ENCODE measurements at regions not wholly inside any gene's neighbourhood (a gene's known extent, or its start where the extent isn't known, plus 50 kb on each side); places are given as distances from the start of the nearest gene placed in this dataset.

DNA sequence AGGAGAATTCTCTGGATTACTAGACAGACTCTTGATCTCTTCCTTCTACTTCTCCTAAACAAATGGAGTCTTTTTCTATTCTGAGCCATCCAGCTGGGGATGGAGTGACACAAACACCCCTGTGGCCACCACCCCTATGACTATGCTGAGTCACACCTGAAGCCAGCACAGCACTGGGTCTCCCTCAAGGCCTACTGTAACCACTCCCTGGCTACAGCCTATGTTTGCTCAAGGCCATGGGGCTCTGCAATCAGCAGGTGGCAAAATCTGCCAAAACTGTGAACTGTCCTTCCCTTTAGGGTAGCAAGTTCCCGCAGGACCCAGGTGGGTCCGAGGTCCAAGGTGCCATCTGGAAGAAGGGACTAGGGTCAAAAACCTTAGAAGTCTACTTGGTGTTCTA, 132.3 kb downstream of the TINAG start:
- DNase-seq (ENCODE audit: extremely low read depth in 1 of 2, low read depth in 1 of 2) = no peak

DNA sequence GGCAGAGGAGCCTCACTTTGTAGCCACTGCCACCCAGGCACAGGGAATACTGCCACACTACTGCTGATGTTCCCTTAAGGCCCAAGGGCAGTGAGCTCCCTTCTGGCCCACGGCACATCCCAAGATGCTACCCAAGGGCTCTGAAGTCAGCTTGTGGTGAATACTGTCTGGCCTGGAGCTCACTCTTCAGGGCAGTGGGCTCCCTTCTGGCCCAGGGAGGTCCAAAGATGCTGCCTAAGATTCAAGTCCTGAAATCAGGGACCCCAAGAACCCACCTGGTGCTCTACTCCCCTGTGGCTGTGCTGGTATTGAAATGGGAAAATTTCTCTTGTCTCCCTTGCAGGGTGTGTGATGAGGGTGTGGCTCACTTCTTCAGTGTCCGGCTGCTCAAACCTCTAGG, 132.8 kb downstream of the TINAG start:
- DNase-seq (ENCODE audit: extremely low read depth in 1 of 2, low read depth in 1 of 2) = no peak

- no peak for DNase-seq (ENCODE audit: extremely low read depth in 1 of 2, low read depth in 1 of 2)
Observed at GRCh38 chr6:54441687-54442248, 133.5 kb downstream of the TINAG start.

GRCh38 chr6:54445207-54445606, 137.0 kb downstream of the TINAG start:
- DNase-seq (ENCODE audit: extremely low read depth in 1 of 2, low read depth in 1 of 2) = no peak

GRCh38 chr6:54448617-54449016, 140.4 kb downstream of the TINAG start:
- DNase-seq (ENCODE audit: extremely low read depth in 1 of 2, low read depth in 1 of 2) = no peak

DNA sequence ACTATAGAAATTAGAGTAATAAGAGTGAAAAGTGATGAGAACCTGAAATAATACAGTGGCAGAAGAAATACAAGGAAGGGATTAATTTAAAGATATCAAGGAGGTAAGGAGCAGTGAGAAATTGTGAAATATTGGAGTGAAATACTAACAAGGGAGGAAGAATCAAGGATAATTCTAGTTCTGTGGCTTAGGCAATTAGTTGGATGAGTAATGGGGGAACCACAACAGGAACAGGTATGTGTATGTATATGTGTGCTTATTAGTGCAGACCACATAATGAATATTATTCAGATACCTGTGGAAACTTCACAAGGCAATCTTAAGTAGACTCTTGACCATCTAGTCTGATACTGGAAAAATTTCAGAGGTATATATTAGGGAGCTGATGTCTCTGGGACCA, 143.3 kb downstream of the TINAG start:
- DNase-seq (ENCODE audit: extremely low read depth in 1 of 2, low read depth in 1 of 2) = no peak

DNA sequence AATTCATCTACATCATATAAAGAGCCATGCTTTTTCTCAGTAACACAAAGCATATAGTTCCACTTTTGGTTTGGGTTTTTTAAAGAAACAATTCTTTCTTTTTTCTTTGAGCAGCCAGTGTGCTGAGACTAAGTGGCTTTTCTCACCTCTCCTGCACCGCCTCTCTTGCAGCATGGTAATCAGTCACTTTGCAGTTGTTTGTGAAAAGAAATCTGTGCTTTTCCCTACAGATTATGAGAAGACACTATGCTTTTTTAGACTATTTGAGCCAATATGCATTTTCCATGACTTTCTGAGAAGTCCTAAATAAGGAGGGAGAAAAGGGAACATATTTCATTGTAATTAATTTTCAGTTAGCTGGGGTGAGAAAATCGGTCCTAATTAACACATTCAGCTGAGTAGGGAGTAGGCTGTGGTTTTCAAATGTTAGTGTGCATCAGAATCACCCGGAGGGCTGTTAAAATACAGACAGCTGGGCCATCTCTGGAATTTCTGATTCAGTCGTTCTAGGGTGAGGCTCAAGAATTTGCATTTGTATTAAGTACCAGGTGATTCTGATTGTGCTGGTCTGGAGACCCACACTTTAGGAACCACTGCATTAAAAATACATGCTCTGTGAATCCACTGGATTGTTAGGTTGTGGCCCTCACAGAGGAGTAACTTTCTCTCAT, 155.2 kb downstream of the TINAG start:
- DNase-seq (ENCODE audit: extremely low read depth in 1 of 2, low read depth in 1 of 2) = no peak

DNA sequence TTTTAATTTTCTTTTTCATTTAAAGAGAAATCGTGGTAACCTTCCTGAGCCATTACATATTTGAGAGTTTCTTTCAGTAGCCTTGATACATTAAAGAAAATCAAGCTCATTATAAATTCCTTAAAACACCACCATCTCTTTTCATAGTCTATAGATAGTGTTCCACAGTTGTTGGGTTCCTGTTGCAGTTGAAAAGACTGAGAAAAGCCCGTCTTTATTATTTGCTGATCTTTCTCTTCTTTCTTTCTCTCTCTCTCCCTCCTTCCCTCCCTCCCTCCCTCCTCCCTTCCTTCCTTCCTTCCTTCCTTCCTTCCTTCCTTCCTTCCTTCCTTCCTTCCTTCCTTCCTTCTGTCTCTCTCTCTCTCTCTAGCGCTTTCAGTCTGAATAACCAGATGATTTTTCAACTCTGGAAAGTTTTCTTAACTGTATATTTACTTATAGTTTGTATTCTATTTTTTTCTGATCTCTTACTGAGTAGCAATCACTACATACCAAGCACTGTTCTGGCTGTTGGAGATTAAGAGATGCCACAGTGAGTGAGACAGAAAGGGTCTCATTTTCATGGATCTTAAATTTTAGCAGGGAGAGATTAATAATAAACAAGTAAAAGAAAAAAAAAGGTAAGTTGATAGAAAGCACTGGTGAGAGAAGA, 157.5 kb downstream of the TINAG start:
- no peak for DNase-seq (ENCODE audit: extremely low read depth in 1 of 2, low read depth in 1 of 2)

GRCh38 chr6:54467384-54467783, 159.1 kb downstream of the TINAG start:
- DNase-seq (ENCODE audit: extremely low read depth in 1 of 2, low read depth in 1 of 2) = no peak

- no peak for DNase-seq (ENCODE audit: extremely low read depth in 1 of 2, low read depth in 1 of 2)
Observed at GRCh38 chr6:54473328-54473727, 165.1 kb downstream of the TINAG start.

- no peak for DNase-seq (ENCODE audit: extremely low read depth in 1 of 2, low read depth in 1 of 2)
Observed at GRCh38 chr6:54474898-54475297, 166.7 kb downstream of the TINAG start.

DNA sequence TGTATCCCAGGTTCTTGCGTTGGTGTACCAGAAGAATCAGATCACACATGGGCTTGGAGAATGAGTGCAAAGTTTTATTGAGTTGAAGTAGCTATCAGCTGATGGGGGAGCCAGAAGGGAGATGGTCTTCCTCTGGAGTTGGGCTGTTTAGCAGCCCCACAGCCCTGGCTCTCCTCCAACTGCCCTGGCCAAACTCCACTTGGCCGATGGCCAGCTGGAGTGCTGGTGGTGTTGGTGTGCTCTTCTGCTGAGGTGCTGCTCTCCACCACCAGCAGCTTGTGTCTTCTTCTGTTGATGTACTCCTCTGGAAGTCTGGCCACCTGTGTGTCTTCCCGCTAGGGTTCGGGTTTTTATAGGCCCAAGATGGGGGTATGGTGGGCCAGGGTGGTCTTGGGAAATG, 172.8 kb downstream of the TINAG start:
- no peak for DNase-seq (ENCODE audit: extremely low read depth in 1 of 2, low read depth in 1 of 2)

GRCh38 chr6:54491431-54491830, 183.2 kb downstream of the TINAG start:
- DNase-seq (ENCODE audit: extremely low read depth in 1 of 2, low read depth in 1 of 2) = no peak

GRCh38 chr6:54493138-54493537, 184.9 kb downstream of the TINAG start:
- DNase-seq (ENCODE audit: extremely low read depth in 1 of 2, low read depth in 1 of 2) = no peak

DNA sequence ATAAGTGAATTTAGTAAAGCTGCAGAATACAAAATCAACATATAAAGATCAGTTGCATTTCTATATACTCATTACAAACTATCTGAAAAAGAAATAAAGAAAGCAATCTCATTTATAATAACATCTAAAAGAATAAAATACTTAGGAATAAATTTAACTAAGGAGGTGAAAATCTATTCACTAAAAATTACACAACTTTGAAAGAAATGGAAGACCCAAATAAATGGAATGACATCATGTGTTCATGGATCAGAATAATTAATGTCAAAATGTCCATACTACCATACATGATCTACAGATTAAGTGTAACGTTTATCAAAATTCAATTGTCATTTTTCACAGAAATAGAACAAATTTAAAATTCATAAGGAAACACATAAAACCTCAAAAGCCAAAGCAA, 194.9 kb downstream of the TINAG start:
- no peak for DNase-seq (ENCODE audit: extremely low read depth in 1 of 2, low read depth in 1 of 2)

DNA sequence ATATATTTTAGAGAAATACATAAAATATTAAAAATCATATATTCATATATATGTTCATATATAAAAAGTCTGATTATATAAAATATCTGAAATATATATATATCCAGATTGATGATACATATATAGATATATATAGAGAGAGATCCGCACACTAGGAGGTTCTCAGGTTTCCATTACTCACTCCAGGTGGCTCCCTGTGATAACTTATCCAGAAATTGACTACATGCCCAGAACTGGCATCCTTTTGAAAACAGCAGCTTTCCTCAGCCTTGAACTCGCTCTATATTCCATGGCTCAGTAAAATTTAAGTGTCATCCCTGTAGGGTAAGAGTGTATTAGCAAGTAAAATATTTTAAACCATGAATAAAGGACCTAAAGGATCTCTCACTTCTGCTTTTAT, 206.8 kb downstream of the TINAG start:
- DNase-seq (ENCODE audit: extremely low read depth in 1 of 2, low read depth in 1 of 2) = no peak

- no peak for DNase-seq (ENCODE audit: extremely low read depth in 1 of 2, low read depth in 1 of 2)
Observed at GRCh38 chr6:54515713-54516112, 207.5 kb downstream of the TINAG start.

- no peak for DNase-seq (ENCODE audit: extremely low read depth in 1 of 2, low read depth in 1 of 2)
Observed at GRCh38 chr6:54516321-54516720, 208.1 kb downstream of the TINAG start.

DNA sequence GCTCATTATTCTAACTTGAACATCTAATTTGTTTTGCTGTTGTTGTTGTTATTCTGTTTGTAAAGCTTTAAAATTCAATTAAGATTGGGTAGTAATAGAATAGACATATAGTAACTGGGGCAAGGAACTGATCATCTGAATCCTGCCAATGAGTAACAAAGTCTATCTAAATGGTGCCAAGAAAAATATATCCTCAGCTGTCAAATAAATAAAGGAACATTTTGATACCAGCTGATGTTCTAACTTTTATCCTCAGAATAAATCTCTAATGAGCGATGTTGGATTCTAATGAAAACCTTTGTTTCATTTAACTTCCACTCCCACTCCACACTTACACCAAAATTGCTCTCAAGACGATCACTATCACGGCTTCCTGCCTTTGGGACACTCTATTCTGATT, 210.9 kb downstream of the TINAG start:
- DNase-seq (ENCODE audit: extremely low read depth in 1 of 2, low read depth in 1 of 2) = no peak

GRCh38 chr6:54525731-54526130, 217.5 kb downstream of the TINAG start:
- DNase-seq (ENCODE audit: extremely low read depth in 1 of 2, low read depth in 1 of 2) = no peak

GRCh38 chr6:54533567-54533966, 225.3 kb downstream of the TINAG start:
- no peak for DNase-seq (ENCODE audit: extremely low read depth in 1 of 2, low read depth in 1 of 2)

GRCh38 chr6:54535568-54535967, 227.3 kb downstream of the TINAG start:
- no peak for DNase-seq (ENCODE audit: extremely low read depth in 1 of 2, low read depth in 1 of 2)

GRCh38 chr6:54541541-54541940, 233.3 kb downstream of the TINAG start:
- DNase-seq (ENCODE audit: extremely low read depth in 1 of 2, low read depth in 1 of 2) = no peak
